Gastroesophageal sphincter (tissue), 4 donors: ENCODE measurements at regions not wholly inside any gene's neighbourhood (a gene's known extent, or its start where the extent isn't known, plus 50 kb on each side); places are given as distances from the start of the nearest gene placed in this dataset.

ENCODE experiments used
- ATAC-seq: fragments of 150-250 bp; one replicate; pipeline ENCODE4 v1.9.1; 2016; ENCODE audit warnings: mild to moderate bottlenecking, moderate library complexity
- H3K27ac ChIP-seq, 4 donors: fragments of 200-600 bp; sonication (generic) in 3 of 4; 1 replicate in 3 of 4; 2 replicates in 1 of 4; pipeline ENCODE4 v1.5.1; 2016 to 2019
- H3K27me3 ChIP-seq: fragments of 200-600 bp; sonication (generic); one replicate; pipeline ENCODE4 v1.5.1; 2019
- H3K36me3 ChIP-seq, 2 donors: fragments of 200-600 bp; sonication (generic); one replicate each; pipeline ENCODE4 v1.5.1; 2019; ENCODE audit warnings: control low read depth in 1 of 2
- H3K4me1 ChIP-seq, 3 donors: fragments of 200-600 bp; sonication (generic); 1 replicate in 2 of 3; 2 replicates in 1 of 3; pipeline ENCODE4 v1.5.1; 2016 to 2019; ENCODE audit warnings: control low read depth in 2 of 3
- H3K4me3 ChIP-seq, 2 donors: fragments of 200-600 bp; sonication (generic); one replicate each; pipeline ENCODE4 v1.5.1; 2019; ENCODE audit warnings: mild to moderate bottlenecking in 1 of 2, moderate library complexity in 1 of 2
- H3K9me3 ChIP-seq, 3 donors: fragments of 200-600 bp; sonication (generic); one replicate each; pipeline ENCODE4 v1.5.1; 2017 to 2019; ENCODE audit warnings: control low read depth in 2 of 3
- CTCF ChIP-seq, 4 experiments: fragments of 200-600 bp in 2 of 4; fragments of 450-650 bp in 2 of 4; sonication (generic) in 1 of 4; IDR thresholded peaks; one replicate each; pipeline ENCODE4 v1.5.1; 2017 to 2019; ENCODE audit warnings: antibody characterized with exemption in 4 of 4, mild to moderate bottlenecking in 2 of 4, moderate library complexity in 2 of 4
- EP300 ChIP-seq: sonication (generic); formaldehyde crosslinking; IDR thresholded peaks from one replicate; pipeline ENCODE4 v1.6.1; 2017; ENCODE audit warnings: antibody characterized with exemption, mild to moderate bottlenecking
- POLR2A ChIP-seq, 2 donors: fragments of 450-650 bp; IDR thresholded peaks; one replicate each; pipeline ENCODE4 v1.6.1; 2017; ENCODE audit warnings: antibody characterized with exemption in 2 of 2, mild to moderate bottlenecking in 2 of 2, moderate library complexity in 1 of 2
- POLR2AphosphoS5 ChIP-seq: sonication (generic); formaldehyde crosslinking; IDR thresholded peaks from one replicate; pipeline ENCODE4 v1.6.1; 2017; ENCODE audit warnings: antibody characterized with exemption
- WGBS, 2 donors: methylation state at CpG; one replicate each; pipeline ENCODE4 v1.1.5; 2018; ENCODE audit warnings: low coverage in 1 of 2; 5-methylcytosine and 5-hydroxymethylcytosine counted together

- peak overlapping the region in 3 of 4 donors; percentile 43 to 60 (median 47) for H3K27ac ChIP-seq
- H3K4me1 ChIP-seq: peaks cover 0 to 33% (median 3%) of the 10 kb centered on the region in 3 donors
- peak; percentile 75 for ATAC-seq
- no peak overlapping the region for H3K4me3 ChIP-seq
- H3K27me3 ChIP-seq: peaks cover 38% of the 10 kb centered on the region
- WGBS, 2 donors: 37 to 47% methylated on average over 10 to 11 of the region's 23 CpGs
- TF ChIP-seq POLR2A (IDR thresholded peaks at IDR 0.05) (no peak), POLR2AphosphoS5 (peak; percentile 36), EP300 (no peak), CTCF (IDR thresholded peaks at IDR 0.05) (peak in 1 of 4 experiments; percentile 19)
- no peaks in the 10 kb centered on the region for H3K9me3 ChIP-seq
- H3K36me3 ChIP-seq: no peaks in the 10 kb centered on the region
These were observed 287.7 kb downstream of the FOXL1 start for GRCh38 chr16:86865851-86866662.

GRCh38 chr16:86866986-86867722 lies 288.8 kb downstream of the FOXL1 start:
- no peak for TF ChIP-seq POLR2AphosphoS5
- no peak for TF ChIP-seq EP300
- no peak for TF ChIP-seq CTCF (IDR thresholded peaks at IDR 0.05)
- TF ChIP-seq POLR2A (IDR thresholded peaks at IDR 0.05): no peak
- no peak for ATAC-seq
- WGBS, 2 donors: 96% methylated on average over 4 to 6 of the region's 6 CpGs
- H3K9me3 ChIP-seq: no peaks in the 10 kb centered on the region
- no peak overlapping the region for H3K27ac ChIP-seq
- H3K36me3 ChIP-seq: no peaks in the 10 kb centered on the region
- H3K4me1 ChIP-seq: peaks cover 0 to 31% (median 3%) of the 10 kb centered on the region in 3 donors
- H3K4me3 ChIP-seq: no peak overlapping the region
- H3K27me3 ChIP-seq: peaks cover 43% of the 10 kb centered on the region

GRCh38 chr16:86868070-86868469 lies 289.7 kb downstream of the FOXL1 start:
- WGBS, 2 donors: 93% methylated on average over 3 of the region's 12 CpGs; no CpG with 5 or more reads in 1 of the 2 donors
- TF ChIP-seq CTCF (IDR thresholded peaks at IDR 0.05) (no peak), EP300 (no peak), POLR2AphosphoS5 (no peak), POLR2A (IDR thresholded peaks at IDR 0.05) (no peak)
- H3K36me3 ChIP-seq: no peaks in the 10 kb centered on the region
- ATAC-seq: no peak
- peaks cover 0 to 23% (median 3%) of the 10 kb centered on the region in 3 donors for H3K4me1 ChIP-seq
- H3K27ac ChIP-seq: no peak overlapping the region
- peaks cover 51% of the 10 kb centered on the region for H3K27me3 ChIP-seq
- no peak overlapping the region for H3K4me3 ChIP-seq
- H3K9me3 ChIP-seq: peaks cover 0 to 6% (median 0%) of the 10 kb centered on the region in 3 donors

GRCh38 chr16:86868786-86869185 lies 290.4 kb downstream of the FOXL1 start:
- peaks cover 53% of the 10 kb centered on the region for H3K27me3 ChIP-seq

More at GRCh38 chr16:86868786-86869185, 290.4 kb downstream of the FOXL1 start:
- Histone ChIP-seq H3K4me1 (peaks cover 0 to 22% (median 3%) of the 10 kb centered on the region in 3 donors), H3K9me3 (peaks cover 0 to 8% (median 0%) of the 10 kb centered on the region in 3 donors), H3K4me3 (no peak overlapping the region), H3K27ac (no peak overlapping the region), H3K36me3 (no peaks in the 10 kb centered on the region)
- TF ChIP-seq CTCF (IDR thresholded peaks at IDR 0.05) (no peak), POLR2A (IDR thresholded peaks at IDR 0.05) (no peak), POLR2AphosphoS5 (no peak), EP300 (no peak)
- WGBS, 2 donors: 36 to 67% methylated on average over 9 to 11 of the region's 11 CpGs
- ATAC-seq: no peak
